ENCODE measurements at regions not wholly inside any gene's neighbourhood (a gene's known extent, or its start where the extent isn't known, plus 50 kb on each side); places are given as distances from the start of the nearest gene placed in this dataset.

DNA sequence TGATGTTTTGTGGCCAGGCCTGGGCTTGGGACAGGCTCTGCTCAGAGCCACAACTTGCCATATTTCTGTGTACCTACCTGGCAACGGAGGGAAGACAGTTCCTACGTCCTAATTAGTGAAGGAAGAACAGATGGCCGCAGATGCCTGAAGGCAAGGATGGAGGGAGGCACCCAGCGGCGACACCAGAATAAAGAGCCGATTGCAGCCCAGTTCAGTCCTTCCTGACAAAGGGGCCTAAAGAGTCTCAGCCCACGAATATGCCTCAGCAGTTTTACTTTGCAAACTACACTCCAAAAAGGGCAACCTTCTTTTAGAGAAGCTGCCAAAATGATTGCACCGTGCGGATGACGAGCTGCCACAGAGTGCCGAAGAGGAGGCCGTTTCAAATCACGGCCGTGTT lies 585.8 kb downstream of the GLRX3 start:
- no TSS peak for BruUV-seq (replicated peaks)
- POLR2A ChIA-PET, result no interaction called here
- no peak for TF ChIP-seq CTCF (IDR thresholded peaks at IDR 0.05; ENCODE audit: unreplicated experiment)
- H3K9me3 Mint-ChIP-seq (ENCODE audit: unreplicated experiment), result peaks cover 10% of the 10 kb centered on the region
- no peaks in the 10 kb centered on the region for H3K27me3 Mint-ChIP-seq (ENCODE audit: insufficient read depth, unreplicated experiment)
- no peak for DNase-seq (ENCODE audit: unreplicated experiment)
- no peaks in the 10 kb centered on the region for H3K4me1 Mint-ChIP-seq (ENCODE audit: insufficient read depth, unreplicated experiment)
- CTCF ChIA-PET, result no interaction called here
- intact Hi-C loops (cut with micrococcal nuclease), result no loop called here
- H3K4me3 Mint-ChIP-seq (ENCODE audit: unreplicated experiment), result no peak overlapping the region
- no peak overlapping the region for H3K27ac Mint-ChIP-seq (ENCODE audit: low read depth, unreplicated experiment)
- no peaks in the 10 kb centered on the region for H3K36me3 Mint-ChIP-seq (ENCODE audit: insufficient read depth, unreplicated experiment)

GRCh38 chr10:130723704-130724103 lies 587.5 kb downstream of the GLRX3 start:
- CTCF ChIA-PET, result no interaction called here
- Mint-ChIP-seq H3K4me3 (ENCODE audit: unreplicated experiment) (no peak overlapping the region), H3K27me3 (ENCODE audit: insufficient read depth, unreplicated experiment) (no peaks in the 10 kb centered on the region), H3K36me3 (ENCODE audit: insufficient read depth, unreplicated experiment) (no peaks in the 10 kb centered on the region), H3K9me3 (ENCODE audit: unreplicated experiment) (peaks cover 6% of the 10 kb centered on the region), H3K27ac (ENCODE audit: low read depth, unreplicated experiment) (no peak overlapping the region), H3K4me1 (ENCODE audit: insufficient read depth, unreplicated experiment) (no peaks in the 10 kb centered on the region)
- no TSS peak for BruUV-seq (replicated peaks)
- POLR2A ChIA-PET, result no interaction called here
- TF ChIP-seq CTCF (IDR thresholded peaks at IDR 0.05; ENCODE audit: unreplicated experiment), result no peak
- intact Hi-C loops (cut with micrococcal nuclease), result no loop called here
- DNase-seq (ENCODE audit: unreplicated experiment), result no peak

- H3K9me3 Mint-ChIP-seq (ENCODE audit: unreplicated experiment), result peaks cover 14% of the 10 kb centered on the region
- H3K4me1 Mint-ChIP-seq (ENCODE audit: insufficient read depth, unreplicated experiment), result no peaks in the 10 kb centered on the region
- TF ChIP-seq CTCF (IDR thresholded peaks at IDR 0.05; ENCODE audit: unreplicated experiment), result no peak
- no peak overlapping the region for H3K4me3 Mint-ChIP-seq (ENCODE audit: unreplicated experiment)
- CTCF ChIA-PET, result no interaction called here
- no peaks in the 10 kb centered on the region for H3K36me3 Mint-ChIP-seq (ENCODE audit: insufficient read depth, unreplicated experiment)
- no peaks in the 10 kb centered on the region for H3K27me3 Mint-ChIP-seq (ENCODE audit: insufficient read depth, unreplicated experiment)
- H3K27ac Mint-ChIP-seq (ENCODE audit: low read depth, unreplicated experiment), result no peak overlapping the region
- intact Hi-C loops (cut with micrococcal nuclease), result no loop called here
- no peak for DNase-seq (ENCODE audit: unreplicated experiment)
- POLR2A ChIA-PET, result no interaction called here
- no TSS peak for BruUV-seq (replicated peaks)
Measured at GRCh38 chr10:130725474-130725970, 586.0 kb downstream of the TCERG1L start.

- CTCF ChIA-PET, result interaction anchor here (0.6 kb wide), 1 partner anchor 25 kb away, joined by 3 read pairs; no protein-coding TSS in a partner anchor
- H3K9me3 Mint-ChIP-seq (ENCODE audit: unreplicated experiment), result peaks cover 16% of the 10 kb centered on the region
- no peaks in the 10 kb centered on the region for H3K36me3 Mint-ChIP-seq (ENCODE audit: insufficient read depth, unreplicated experiment)
- TF ChIP-seq CTCF (IDR thresholded peaks at IDR 0.05; ENCODE audit: unreplicated experiment), result no peak
- no peaks in the 10 kb centered on the region for H3K4me1 Mint-ChIP-seq (ENCODE audit: insufficient read depth, unreplicated experiment)
- H3K4me3 Mint-ChIP-seq (ENCODE audit: unreplicated experiment), result no peak overlapping the region
- POLR2A ChIA-PET, result no interaction called here
- no peak for DNase-seq (ENCODE audit: unreplicated experiment)
- intact Hi-C loops (cut with micrococcal nuclease), result no loop called here
- no TSS peak for BruUV-seq (replicated peaks)
- H3K27me3 Mint-ChIP-seq (ENCODE audit: insufficient read depth, unreplicated experiment), result no peaks in the 10 kb centered on the region
- no peak overlapping the region for H3K27ac Mint-ChIP-seq (ENCODE audit: low read depth, unreplicated experiment)
Measured at GRCh38 chr10:130726996-130727725, 584.4 kb downstream of the TCERG1L start.

Data from MCF 10A (cell line).